GM12873 (cell line): ENCODE measurements at regions not wholly inside any gene's neighbourhood (a gene's known extent, or its start where the extent isn't known, plus 50 kb on each side); places are given as distances from the start of the nearest gene placed in this dataset.

ENCODE experiments used
- CTCF ChIP-seq: IDR thresholded peaks from 2 replicates; pipeline ENCODE4 v1.5.1; 2012; ENCODE audit warnings: low read depth, mild to moderate bottlenecking, moderate library complexity, low read length, control low read depth; ENCODE audit not compliant: insufficient read depth; ENCODE audit errors: missing control alignments

- no peak for TF ChIP-seq CTCF
Observed at GRCh38 chr5:125480911-125481310, 734.5 kb upstream of the ZNF608 start.

GRCh38 chr5:125481506-125482465 lies 735.3 kb upstream of the ZNF608 start:
- TF ChIP-seq CTCF: no peak

DNA sequence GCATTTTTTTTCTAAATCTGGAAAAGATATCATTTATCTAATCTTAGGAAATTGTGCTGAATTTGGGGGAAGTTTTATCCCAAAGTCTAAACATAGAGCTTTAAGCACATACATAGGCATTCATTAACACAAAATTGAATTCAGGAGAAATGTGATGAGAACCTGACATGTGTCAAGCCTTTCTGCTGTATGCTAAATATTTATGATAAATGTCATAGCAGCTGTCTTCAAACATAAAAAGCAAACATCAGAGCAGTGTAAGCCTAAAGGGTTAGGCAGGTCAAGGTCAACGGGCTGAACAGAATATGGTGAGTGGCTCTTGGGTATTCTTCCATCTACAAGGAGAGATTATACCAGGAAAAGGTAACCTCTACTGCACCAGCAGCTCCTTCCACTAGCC lies 737.2 kb upstream of the ZNF608 start:
- TF ChIP-seq CTCF: no peak

GRCh38 chr5:125484272-125484741 lies 737.9 kb upstream of the ZNF608 start:
- TF ChIP-seq CTCF: no peak

- TF ChIP-seq CTCF: no peak
Observed at GRCh38 chr5:125484742-125485641, 738.6 kb upstream of the ZNF608 start.

- no peak for TF ChIP-seq CTCF
Observed at GRCh38 chr5:125485771-125486170, 739.3 kb upstream of the ZNF608 start.

GRCh38 chr5:125486634-125487033 lies 740.2 kb upstream of the ZNF608 start:
- no peak for TF ChIP-seq CTCF
